Esophagus squamous epithelium (tissue), 5 donors: ENCODE measurements at regions not wholly inside any gene's neighbourhood (a gene's known extent, or its start where the extent isn't known, plus 50 kb on each side); places are given as distances from the start of the nearest gene placed in this dataset.

Experiments used
- DNase-seq: peaks from one replicate; lab custom pipeline; 2025; lab: John Stamatoyannopoulos, UW
- H3K27ac ChIP-seq, 4 donors: fragments of 200-600 bp; sonication (generic); one replicate each; pipeline ENCODE4 v1.5.1; 2016 to 2019; ENCODE audit warnings: mild to moderate bottlenecking in 1 of 4
- H3K27me3 ChIP-seq, 4 donors: fragments of 200-600 bp; sonication (generic); 1 replicate in 3 of 4; 2 replicates in 1 of 4; pipeline versions ENCODE4 v1.5.1 to v1.6.0; 2017 to 2021; ENCODE audit warnings: antibody characterized with exemption in 1 of 4
- H3K36me3 ChIP-seq, 3 donors: fragments of 200-600 bp; sonication (generic); one replicate each; pipeline ENCODE4 v1.5.1; 2016 to 2019
- H3K4me1 ChIP-seq, 3 donors: fragments of 200-600 bp; sonication (generic); one replicate each; pipeline ENCODE4 v1.5.1; 2017 to 2019
- H3K4me3 ChIP-seq, 4 donors: fragments of 200-600 bp; sonication (generic); 1 replicate in 3 of 4; 2 replicates in 1 of 4; pipeline ENCODE4 v1.5.1; 2016 to 2019; ENCODE audit warnings: mild to moderate bottlenecking in 2 of 4, moderate library complexity in 1 of 4
- H3K9me3 ChIP-seq, 3 donors: fragments of 200-600 bp; sonication (generic); one replicate each; pipeline ENCODE4 v1.5.1; 2016 to 2019
- CTCF ChIP-seq, 6 experiments: fragments of 450-650 bp in 4 of 6; fragments of 200-600 bp in 2 of 6; sonication (generic) in 2 of 6; IDR thresholded peaks; one replicate each; pipeline ENCODE4 v1.5.1; 2016 to 2019; ENCODE audit warnings: antibody characterized with exemption in 6 of 6, mild to moderate bottlenecking in 4 of 6, moderate library complexity in 4 of 6
- POLR2A ChIP-seq, 4 donors: fragments of 450-650 bp; IDR thresholded peaks; one replicate each; pipeline ENCODE4 v1.6.1; 2017; ENCODE audit warnings: antibody characterized with exemption in 4 of 4, mild to moderate bottlenecking in 4 of 4, moderate library complexity in 3 of 4
- WGBS, 2 donors: methylation state at CpG; one replicate each; pipeline ENCODE4 v1.1.5; 2018; 5-methylcytosine and 5-hydroxymethylcytosine counted together
- intact Hi-C: fragments of 100-400 bp; cut with DNase I; formaldehyde crosslinking; loops from one replicate; pipeline ENCODE4 v1.15.0; 2022
- donor health status: DM: yes; HTN: yes; CAD: no.

GRCh38 chr4:181293014-181293413 lies 950.2 kb upstream of the TENM3 start:
- Histone ChIP-seq H3K4me3 (no peak overlapping the region), H3K36me3 (no peaks in the 10 kb centered on the region), H3K27ac (no peak overlapping the region), H3K27me3 (no peaks in the 10 kb centered on the region), H3K4me1 (no peaks in the 10 kb centered on the region), H3K9me3 (no peaks in the 10 kb centered on the region)
- 78 to 80% methylated on average over 3 of the region's 3 CpGs for WGBS, 2 donors
- intact Hi-C loops, result no loop called here
- no peak for DNase-seq
- TF ChIP-seq CTCF (IDR thresholded peaks at IDR 0.05) (no peak), POLR2A (IDR thresholded peaks at IDR 0.05) (no peak)

GRCh38 chr4:181293541-181293940 lies 949.7 kb upstream of the TENM3 start:
- no peak overlapping the region for H3K4me3 ChIP-seq
- H3K36me3 ChIP-seq, result no peaks in the 10 kb centered on the region
- 60 to 73% methylated on average over 9 to 10 of the region's 10 CpGs for WGBS, 2 donors
- H3K27me3 ChIP-seq, result no peaks in the 10 kb centered on the region
- intact Hi-C loops, result no loop called here
- no peak for DNase-seq
- H3K9me3 ChIP-seq, result no peaks in the 10 kb centered on the region
- TF ChIP-seq CTCF (IDR thresholded peaks at IDR 0.05) (no peak), POLR2A (IDR thresholded peaks at IDR 0.05) (no peak)
- no peaks in the 10 kb centered on the region for H3K4me1 ChIP-seq
- H3K27ac ChIP-seq, result no peak overlapping the region

GRCh38 chr4:181294421-181294820 lies 948.8 kb upstream of the TENM3 start:
- intact Hi-C loops, result no loop called here
- Histone ChIP-seq H3K36me3 (no peaks in the 10 kb centered on the region), H3K27ac (no peak overlapping the region), H3K4me1 (no peaks in the 10 kb centered on the region), H3K9me3 (no peaks in the 10 kb centered on the region), H3K27me3 (no peaks in the 10 kb centered on the region), H3K4me3 (no peak overlapping the region)
- TF ChIP-seq POLR2A (IDR thresholded peaks at IDR 0.05) (no peak), CTCF (IDR thresholded peaks at IDR 0.05) (no peak)
- no peak for DNase-seq
- WGBS, 2 donors, result 48 to 56% methylated on average over 2 of the region's 2 CpGs

GRCh38 chr4:181301735-181302710 lies 941.2 kb upstream of the TENM3 start:
- H3K4me3 ChIP-seq, result no peak overlapping the region
- H3K4me1 ChIP-seq, result no peaks in the 10 kb centered on the region
- no peak overlapping the region for H3K27ac ChIP-seq
- no peaks in the 10 kb centered on the region for H3K27me3 ChIP-seq
- WGBS, 2 donors, result 52 to 61% methylated on average over 9 of the region's 9 CpGs
- no peak for DNase-seq
- TF ChIP-seq CTCF (IDR thresholded peaks at IDR 0.05) (peak in 2 of 6 experiments; percentile 23 to 48), POLR2A (IDR thresholded peaks at IDR 0.05) (no peak)
- H3K36me3 ChIP-seq, result no peaks in the 10 kb centered on the region
- H3K9me3 ChIP-seq, result no peaks in the 10 kb centered on the region
- intact Hi-C loops, result no loop called here

- no peak for TF ChIP-seq POLR2A (IDR thresholded peaks at IDR 0.05)
- no peak for TF ChIP-seq CTCF (IDR thresholded peaks at IDR 0.05)
- 11 to 28% methylated on average over 2 of the region's 2 CpGs for WGBS, 2 donors
- Histone ChIP-seq H3K27ac (no peak overlapping the region), H3K36me3 (no peaks in the 10 kb centered on the region), H3K27me3 (no peaks in the 10 kb centered on the region), H3K4me1 (no peaks in the 10 kb centered on the region), H3K9me3 (no peaks in the 10 kb centered on the region), H3K4me3 (no peak overlapping the region)
- DNase-seq, result no peak
- intact Hi-C loops, result no loop called here
Observed at GRCh38 chr4:181307824-181308223, 935.4 kb upstream of the TENM3 start.
